ENCODE measurements at regions not wholly inside any gene's neighbourhood (a gene's known extent, or its start where the extent isn't known, plus 50 kb on each side); places are given as distances from the start of the nearest gene placed in this dataset.

DNA sequence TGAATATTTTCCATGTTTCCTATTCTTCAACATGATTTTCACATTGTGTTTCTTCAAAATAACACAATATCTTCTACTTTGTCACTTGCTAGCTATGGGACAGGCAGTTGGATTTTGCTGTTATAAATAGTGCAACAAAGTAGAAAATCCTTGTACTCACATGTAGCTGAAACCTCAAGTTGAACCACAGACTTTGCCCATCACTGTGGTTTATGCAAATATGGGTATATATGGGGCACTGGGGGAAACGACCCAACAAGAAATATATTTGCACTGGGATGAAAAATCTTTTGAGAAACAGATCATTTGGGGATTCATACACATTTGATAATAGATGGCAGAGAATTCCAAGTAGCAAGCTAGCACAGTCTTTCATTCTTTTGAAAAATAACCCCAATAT, 486.3 kb upstream of the MAP2 start:
- TF ChIP-seq CTCF (IDR thresholded peaks at IDR 0.05; ENCODE audit: extremely low read depth, insufficient read depth, missing control alignments): no peak
- DNase-seq (ENCODE audit: low spot score): no peak
- in situ Hi-C loops (cut with MboI; ENCODE audit: low pct_unique_long_range_greater_than_20kb, low sequenced_read_pairs, unreplicated experiment): no loop called here

DNA sequence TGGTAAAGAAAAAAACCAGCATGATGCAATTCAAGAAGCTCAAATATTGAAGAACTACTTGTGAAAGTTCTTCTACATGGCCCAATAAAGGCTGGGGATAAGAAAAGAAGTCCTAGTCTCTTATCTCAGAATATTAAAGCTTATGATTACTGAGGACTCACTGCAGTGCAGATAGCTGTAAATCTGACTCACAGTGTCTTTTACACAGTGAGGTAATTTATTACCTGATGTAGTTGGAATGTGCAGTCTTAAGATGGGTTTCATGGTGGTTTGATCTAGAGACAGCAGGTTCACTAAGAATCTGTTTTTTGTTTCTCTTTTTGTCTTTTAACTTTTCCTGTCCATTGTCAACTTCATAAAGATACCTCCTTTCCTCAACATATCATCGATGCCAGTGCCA, 484.0 kb upstream of the MAP2 start:
- in situ Hi-C loops (cut with MboI; ENCODE audit: low pct_unique_long_range_greater_than_20kb, low sequenced_read_pairs, unreplicated experiment): no loop called here
- no peak for DNase-seq (ENCODE audit: low spot score)
- TF ChIP-seq CTCF (IDR thresholded peaks at IDR 0.05; ENCODE audit: extremely low read depth, insufficient read depth, missing control alignments): no peak

DNA sequence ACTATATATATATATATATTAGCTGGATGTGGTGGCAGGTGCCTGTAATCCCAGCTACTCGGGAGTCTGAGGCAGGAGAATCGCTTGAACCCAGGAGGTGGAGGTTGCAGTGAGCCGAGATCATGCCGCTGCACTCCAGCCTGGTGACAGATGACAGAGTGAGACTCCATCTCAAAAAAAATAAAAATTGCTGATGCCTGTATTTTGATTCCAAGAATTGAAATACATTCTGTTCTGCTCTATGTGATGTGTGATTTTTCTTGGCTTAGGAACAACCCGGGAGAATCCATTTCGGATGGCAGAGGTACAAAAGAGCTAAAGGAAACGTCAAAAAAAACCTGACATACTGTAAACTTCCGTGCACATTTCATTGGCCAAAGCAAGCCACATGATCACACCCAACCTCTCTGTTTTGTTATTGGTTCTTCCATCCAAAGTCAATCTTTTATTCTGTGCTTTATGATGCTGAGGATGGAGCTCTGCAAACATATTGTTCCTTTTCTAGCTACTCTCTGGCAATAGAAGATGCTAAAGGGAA, 478.1 kb upstream of the MAP2 start:
- TF ChIP-seq CTCF (IDR thresholded peaks at IDR 0.05; ENCODE audit: extremely low read depth, insufficient read depth, missing control alignments): no peak
- in situ Hi-C loops (cut with MboI; ENCODE audit: low pct_unique_long_range_greater_than_20kb, low sequenced_read_pairs, unreplicated experiment): no loop called here
- DNase-seq (ENCODE audit: low spot score): no peak

GRCh38 chr2:208948073-208948472, 475.8 kb upstream of the MAP2 start:
- DNase-seq (ENCODE audit: low spot score): no peak
- TF ChIP-seq CTCF (IDR thresholded peaks at IDR 0.05; ENCODE audit: extremely low read depth, insufficient read depth, missing control alignments): no peak
- in situ Hi-C loops (cut with MboI; ENCODE audit: low pct_unique_long_range_greater_than_20kb, low sequenced_read_pairs, unreplicated experiment): no loop called here

GRCh38 chr2:208970070-208970469, 453.8 kb upstream of the MAP2 start:
- in situ Hi-C loops (cut with MboI; ENCODE audit: low pct_unique_long_range_greater_than_20kb, low sequenced_read_pairs, unreplicated experiment): no loop called here
- TF ChIP-seq CTCF (IDR thresholded peaks at IDR 0.05; ENCODE audit: extremely low read depth, insufficient read depth, missing control alignments): no peak
- no peak for DNase-seq (ENCODE audit: low spot score)

GRCh38 chr2:208977582-208977981, 446.3 kb upstream of the MAP2 start:
- no peak for TF ChIP-seq CTCF (IDR thresholded peaks at IDR 0.05; ENCODE audit: extremely low read depth, insufficient read depth, missing control alignments)

DNA sequence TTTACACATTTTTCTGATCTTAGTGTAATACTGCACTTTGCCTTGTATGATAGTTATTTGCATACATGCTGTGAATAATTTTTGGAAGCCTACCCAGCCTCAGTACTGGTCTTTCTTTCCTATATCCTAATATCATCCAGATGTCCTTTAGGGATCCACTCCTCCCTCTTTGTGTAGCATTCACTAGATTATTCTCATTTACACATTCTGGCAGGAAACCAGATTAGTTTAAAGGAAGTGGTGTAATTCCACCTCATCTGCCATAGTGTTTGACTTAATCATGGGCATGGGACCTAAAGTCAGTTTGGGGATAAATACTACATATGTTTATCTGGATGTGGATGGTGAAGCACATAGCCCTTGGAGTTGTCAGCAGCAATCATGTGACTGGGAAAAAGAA, 444.9 kb upstream of the MAP2 start:
- no peak for DNase-seq (ENCODE audit: low spot score)
- no peak for TF ChIP-seq CTCF (IDR thresholded peaks at IDR 0.05; ENCODE audit: extremely low read depth, insufficient read depth, missing control alignments)
- in situ Hi-C loops (cut with MboI; ENCODE audit: low pct_unique_long_range_greater_than_20kb, low sequenced_read_pairs, unreplicated experiment): no loop called here

More at GRCh38 chr2:208977582-208977981, 446.3 kb upstream of the MAP2 start:
- in situ Hi-C loops (cut with MboI; ENCODE audit: low pct_unique_long_range_greater_than_20kb, low sequenced_read_pairs, unreplicated experiment): no loop called here
- no peak for DNase-seq (ENCODE audit: low spot score)

All from GM13977 (cell line).